SK-N-MC (cell line): ENCODE measurements at regions not wholly inside any gene's neighbourhood (a gene's known extent, or its start where the extent isn't known, plus 50 kb on each side); places are given as distances from the start of the nearest gene placed in this dataset.

Experiments used
- EZH2 ChIP-seq: fragments of 200-600 bp; sonication (generic); IDR thresholded peaks from one replicate; pipeline ENCODE4 v1.6.1; 2017; ENCODE audit warnings: antibody characterized with exemption
- FOXP2 ChIP-seq: optimal IDR thresholded peaks from 2 replicates; pipeline ENCODE3; 2011; ENCODE audit warnings: mild to moderate bottlenecking, moderate library complexity; ENCODE audit not compliant: insufficient read depth; ENCODE audit errors: extremely low read length, control extremely low read depth
- POLR2AphosphoS5 ChIP-seq: IDR thresholded peaks from 2 replicates; pipeline ENCODE4 v1.6.1; 2012; ENCODE audit warnings: mild to moderate bottlenecking, low read depth, low read length, borderline replicate concordance

DNA sequence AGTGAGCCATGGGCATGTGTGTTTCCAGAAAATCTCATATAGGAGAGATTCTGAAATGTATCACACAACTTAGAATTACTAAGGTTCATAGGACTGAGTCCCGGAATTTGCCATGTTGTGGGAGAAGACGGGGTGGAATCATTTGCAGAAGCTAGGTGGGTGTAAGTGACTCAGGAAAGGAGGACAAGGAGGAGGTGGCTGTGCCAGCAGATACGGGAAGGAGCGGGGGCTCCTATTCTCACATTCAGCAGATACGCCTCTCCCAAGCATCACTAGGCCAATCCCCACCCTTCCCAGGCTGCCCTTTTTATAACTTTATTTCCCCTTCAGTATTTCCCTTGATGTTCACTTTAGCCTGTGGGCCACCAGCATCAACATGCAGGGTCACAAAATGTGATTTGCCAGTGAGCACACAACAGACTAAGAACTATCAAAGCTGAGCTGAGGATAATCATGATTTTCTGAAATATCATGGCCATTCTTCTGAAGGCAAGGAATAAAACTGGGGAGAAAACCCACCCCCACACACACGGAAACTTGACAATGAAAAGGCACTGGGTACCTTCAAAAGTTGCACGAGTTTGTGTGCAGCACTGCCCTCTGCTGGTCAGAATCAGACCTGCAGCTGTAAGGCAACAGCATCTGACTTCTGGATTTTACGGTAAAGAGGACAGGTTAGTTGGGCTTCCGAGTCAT is 133.2 kb downstream of the MTX3 start:
- no peak for TF ChIP-seq POLR2AphosphoS5
- no peak for TF ChIP-seq EZH2
- TF ChIP-seq FOXP2: no peak
